ENCODE measurements at regions not wholly inside any gene's neighbourhood (a gene's known extent, or its start where the extent isn't known, plus 50 kb on each side); places are given as distances from the start of the nearest gene placed in this dataset.

- H3K27me3 ChIP-seq (ENCODE audit: control insufficient read depth, insufficient read depth, low read length), result no peaks in the 10 kb centered on the region
- TF ChIP-seq CTCF (IDR thresholded peaks at IDR 0.05; ENCODE audit: insufficient read depth, low read depth, low read length), result no peak
- CTCF ChIA-PET, result no interaction called here
Observed at GRCh38 chr15:98241032-98241554, 280.6 kb downstream of the ARRDC4 start.

GRCh38 chr15:98257290-98257689 is 296.8 kb downstream of the ARRDC4 start:
- no peak for TF ChIP-seq CTCF (IDR thresholded peaks at IDR 0.05; ENCODE audit: insufficient read depth, low read depth, low read length)
- Histone ChIP-seq H3K27me3 (ENCODE audit: control insufficient read depth, insufficient read depth, low read length) (no peaks in the 10 kb centered on the region), H3K4me3 (ENCODE audit: low read depth, low read length) (no peak overlapping the region), H3K36me3 (ENCODE audit: control insufficient read depth, insufficient read depth, low read length) (no peaks in the 10 kb centered on the region)
- no peak for DNase-seq (ENCODE audit: low read depth)
- CTCF ChIA-PET, result no interaction called here
- POLR2A ChIA-PET, result no interaction called here

More at GRCh38 chr15:98241032-98241554, 280.6 kb downstream of the ARRDC4 start:
- Histone ChIP-seq H3K36me3 (ENCODE audit: control insufficient read depth, insufficient read depth, low read length) (no peaks in the 10 kb centered on the region), H3K4me3 (ENCODE audit: low read depth, low read length) (no peak overlapping the region)
- DNase-seq (ENCODE audit: low read depth), result no peak
- POLR2A ChIA-PET, result interaction anchor here (0.6 kb wide), 1 partner anchor 9 kb away, joined by 3 read pairs; no protein-coding TSS in a partner anchor

GRCh38 chr15:98263787-98264186 is 303.3 kb downstream of the ARRDC4 start:
- H3K36me3 ChIP-seq (ENCODE audit: control insufficient read depth, insufficient read depth, low read length), result no peaks in the 10 kb centered on the region
- ChIA-PET POLR2A (no interaction called here), CTCF (no interaction called here)
- no peak for TF ChIP-seq CTCF (IDR thresholded peaks at IDR 0.05; ENCODE audit: insufficient read depth, low read depth, low read length)
- H3K4me3 ChIP-seq (ENCODE audit: low read depth, low read length), result no peak overlapping the region
- DNase-seq (ENCODE audit: low read depth), result no peak
- H3K27me3 ChIP-seq (ENCODE audit: control insufficient read depth, insufficient read depth, low read length), result no peaks in the 10 kb centered on the region

- Histone ChIP-seq H3K36me3 (ENCODE audit: control insufficient read depth, insufficient read depth, low read length) (no peaks in the 10 kb centered on the region), H3K4me3 (ENCODE audit: low read depth, low read length) (no peak overlapping the region), H3K27me3 (ENCODE audit: control insufficient read depth, insufficient read depth, low read length) (no peaks in the 10 kb centered on the region)
- CTCF ChIA-PET, result no interaction called here
- TF ChIP-seq CTCF (IDR thresholded peaks at IDR 0.05; ENCODE audit: insufficient read depth, low read depth, low read length), result no peak
- POLR2A ChIA-PET, result no interaction called here
- no peak for DNase-seq (ENCODE audit: low read depth)
Observed at GRCh38 chr15:98266295-98266694, 305.8 kb downstream of the ARRDC4 start.

- Histone ChIP-seq H3K4me3 (ENCODE audit: low read depth, low read length) (no peak overlapping the region), H3K36me3 (ENCODE audit: control insufficient read depth, insufficient read depth, low read length) (no peaks in the 10 kb centered on the region), H3K27me3 (ENCODE audit: control insufficient read depth, insufficient read depth, low read length) (no peaks in the 10 kb centered on the region)
- ChIA-PET POLR2A (no interaction called here), CTCF (no interaction called here)
- no peak for TF ChIP-seq CTCF (IDR thresholded peaks at IDR 0.05; ENCODE audit: insufficient read depth, low read depth, low read length)
- DNase-seq (ENCODE audit: low read depth), result no peak
Observed at GRCh38 chr15:98268163-98268562, 307.7 kb downstream of the ARRDC4 start.
